ENCODE measurements at regions not wholly inside any gene's neighbourhood (a gene's known extent, or its start where the extent isn't known, plus 50 kb on each side); places are given as distances from the start of the nearest gene placed in this dataset.

GRCh38 chr14:86055512-86056075 lies 525.6 kb downstream of the FLRT2 start:
- no peaks in the 10 kb centered on the region for H3K9me3 ChIP-seq (ENCODE audit: low read depth, low read length)

DNA sequence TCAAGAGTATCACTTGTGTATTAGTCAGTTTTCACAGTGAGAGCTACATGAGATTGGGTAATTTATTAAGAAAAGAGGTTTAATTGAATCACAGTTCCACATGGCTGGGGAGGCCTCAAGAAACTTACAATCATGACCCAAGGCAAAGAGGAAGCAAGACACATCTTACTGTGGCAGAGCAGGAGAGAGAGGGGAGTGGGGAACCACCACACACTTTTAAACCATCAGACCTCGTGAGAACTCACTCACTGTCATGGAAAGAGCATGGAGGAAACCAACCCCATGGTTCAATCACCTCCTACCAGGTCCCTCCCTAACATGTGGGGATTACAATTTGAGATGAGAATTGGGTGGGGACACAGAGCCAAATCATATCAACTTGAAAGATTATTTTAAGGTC lies 522.9 kb downstream of the FLRT2 start:
- no peak overlapping the region for H3K4me2 ChIP-seq (ENCODE audit: insufficient read depth, low read length)
- no peaks in the 10 kb centered on the region for H4K20me1 ChIP-seq (ENCODE audit: insufficient read depth, low read length)
- TF ChIP-seq, protein P1, sequence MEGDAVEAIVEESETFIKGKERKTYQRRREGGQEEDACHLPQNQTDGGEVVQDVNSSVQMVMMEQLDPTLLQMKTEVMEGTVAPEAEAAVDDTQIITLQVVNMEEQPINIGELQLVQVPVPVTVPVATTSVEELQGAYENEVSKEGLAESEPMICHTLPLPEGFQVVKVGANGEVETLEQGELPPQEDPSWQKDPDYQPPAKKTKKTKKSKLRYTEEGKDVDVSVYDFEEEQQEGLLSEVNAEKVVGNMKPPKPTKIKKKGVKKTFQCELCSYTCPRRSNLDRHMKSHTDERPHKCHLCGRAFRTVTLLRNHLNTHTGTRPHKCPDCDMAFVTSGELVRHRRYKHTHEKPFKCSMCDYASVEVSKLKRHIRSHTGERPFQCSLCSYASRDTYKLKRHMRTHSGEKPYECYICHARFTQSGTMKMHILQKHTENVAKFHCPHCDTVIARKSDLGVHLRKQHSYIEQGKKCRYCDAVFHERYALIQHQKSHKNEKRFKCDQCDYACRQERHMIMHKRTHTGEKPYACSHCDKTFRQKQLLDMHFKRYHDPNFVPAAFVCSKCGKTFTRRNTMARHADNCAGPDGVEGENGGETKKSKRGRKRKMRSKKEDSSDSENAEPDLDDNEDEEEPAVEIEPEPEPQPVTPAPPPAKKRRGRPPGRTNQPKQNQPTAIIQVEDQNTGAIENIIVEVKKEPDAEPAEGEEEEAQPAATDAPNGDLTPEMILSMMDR (IDR thresholded peaks at IDR 0.05; ENCODE audit: extremely low read depth, low read depth, low read length), result no peak
- H3K36me3 ChIP-seq (ENCODE audit: insufficient read depth, low read length), result no peaks in the 10 kb centered on the region
- H3K27ac ChIP-seq (ENCODE audit: low read depth, low read length), result no peak overlapping the region
- no peaks in the 10 kb centered on the region for H3K27me3 ChIP-seq (ENCODE audit: insufficient read depth, low read length)
- DNase-seq (ENCODE audit: insufficient read length, low spot score, missing footprints), result no peak
- no peaks in the 10 kb centered on the region for H3K9me3 ChIP-seq (ENCODE audit: low read depth, low read length)
- no peak overlapping the region for H2AFZ ChIP-seq (ENCODE audit: low read length)
- no peaks in the 10 kb centered on the region for H3K79me2 ChIP-seq (ENCODE audit: insufficient read depth, low read length)
- H3K4me3 ChIP-seq (ENCODE audit: insufficient read depth, low read length), result no peak overlapping the region
- no peaks in the 10 kb centered on the region for H3K4me1 ChIP-seq (ENCODE audit: insufficient read depth, low read length)

More at GRCh38 chr14:86055512-86056075, 525.6 kb downstream of the FLRT2 start:
- H3K79me2 ChIP-seq (ENCODE audit: insufficient read depth, low read length), result no peaks in the 10 kb centered on the region
- no peak overlapping the region for H3K4me2 ChIP-seq (ENCODE audit: insufficient read depth, low read length)
- no peak for DNase-seq (ENCODE audit: insufficient read length, low spot score, missing footprints)
- no peaks in the 10 kb centered on the region for H3K4me1 ChIP-seq (ENCODE audit: insufficient read depth, low read length)
- no peak overlapping the region for H2AFZ ChIP-seq (ENCODE audit: low read length)
- no peaks in the 10 kb centered on the region for H3K36me3 ChIP-seq (ENCODE audit: insufficient read depth, low read length)
- TF ChIP-seq, protein P1 (IDR thresholded peaks at IDR 0.05; ENCODE audit: extremely low read depth, low read depth, low read length), result no peak
- no peak overlapping the region for H3K4me3 ChIP-seq (ENCODE audit: insufficient read depth, low read length)
- H3K27ac ChIP-seq (ENCODE audit: low read depth, low read length), result no peak overlapping the region
- no peaks in the 10 kb centered on the region for H3K27me3 ChIP-seq (ENCODE audit: insufficient read depth, low read length)
- no peaks in the 10 kb centered on the region for H4K20me1 ChIP-seq (ENCODE audit: insufficient read depth, low read length)

- no peak overlapping the region for H3K4me2 ChIP-seq (ENCODE audit: insufficient read depth, low read length)
- no peaks in the 10 kb centered on the region for H3K79me2 ChIP-seq (ENCODE audit: insufficient read depth, low read length)
- H3K4me1 ChIP-seq (ENCODE audit: insufficient read depth, low read length), result no peaks in the 10 kb centered on the region
- DNase-seq (ENCODE audit: insufficient read length, low spot score, missing footprints), result peak; percentile 5
- no peaks in the 10 kb centered on the region for H3K36me3 ChIP-seq (ENCODE audit: insufficient read depth, low read length)
- H2AFZ ChIP-seq (ENCODE audit: low read length), result no peak overlapping the region
- H3K4me3 ChIP-seq (ENCODE audit: insufficient read depth, low read length), result no peak overlapping the region
- H3K27me3 ChIP-seq (ENCODE audit: insufficient read depth, low read length), result no peaks in the 10 kb centered on the region
- no peak overlapping the region for H3K27ac ChIP-seq (ENCODE audit: low read depth, low read length)
- TF ChIP-seq, protein P1 (IDR thresholded peaks at IDR 0.05; ENCODE audit: extremely low read depth, low read depth, low read length), result no peak
- H3K9me3 ChIP-seq (ENCODE audit: low read depth, low read length), result no peaks in the 10 kb centered on the region
- H4K20me1 ChIP-seq (ENCODE audit: insufficient read depth, low read length), result no peaks in the 10 kb centered on the region
These were observed 520.8 kb downstream of the FLRT2 start for GRCh38 chr14:86050757-86051156.

GRCh38 chr14:86050072-86050683 lies 520.2 kb downstream of the FLRT2 start:
- H3K27ac ChIP-seq (ENCODE audit: low read depth, low read length), result no peak overlapping the region
- H3K4me3 ChIP-seq (ENCODE audit: insufficient read depth, low read length), result no peak overlapping the region
- TF ChIP-seq, protein P1 (IDR thresholded peaks at IDR 0.05; ENCODE audit: extremely low read depth, low read depth, low read length), result no peak
- no peaks in the 10 kb centered on the region for H4K20me1 ChIP-seq (ENCODE audit: insufficient read depth, low read length)
- H3K36me3 ChIP-seq (ENCODE audit: insufficient read depth, low read length), result no peaks in the 10 kb centered on the region
- H2AFZ ChIP-seq (ENCODE audit: low read length), result no peak overlapping the region
- no peaks in the 10 kb centered on the region for H3K27me3 ChIP-seq (ENCODE audit: insufficient read depth, low read length)
- H3K4me2 ChIP-seq (ENCODE audit: insufficient read depth, low read length), result no peak overlapping the region
- no peak for DNase-seq (ENCODE audit: insufficient read length, low spot score, missing footprints)
- H3K79me2 ChIP-seq (ENCODE audit: insufficient read depth, low read length), result no peaks in the 10 kb centered on the region
- no peaks in the 10 kb centered on the region for H3K9me3 ChIP-seq (ENCODE audit: low read depth, low read length)
- H3K4me1 ChIP-seq (ENCODE audit: insufficient read depth, low read length), result no peaks in the 10 kb centered on the region
